Neural progenitor cell (in vitro differentiated cells): ENCODE measurements at regions not wholly inside any gene's neighbourhood (a gene's known extent, or its start where the extent isn't known, plus 50 kb on each side); places are given as distances from the start of the nearest gene placed in this dataset.

ENCODE experiments used
- EZH2 ChIP-seq: fragments of 200-600 bp; sonication (generic); IDR thresholded peaks from 2 replicates; pipeline ENCODE4 v1.6.1; 2017; ENCODE audit warnings: antibody characterized with exemption, mild to moderate bottlenecking, moderate library complexity
- EZH2phosphoT487 ChIP-seq: fragments of 200-600 bp; sonication (generic); IDR thresholded peaks from 2 replicates; pipeline ENCODE4 v1.6.1; 2017; ENCODE audit warnings: antibody characterized with exemption
- TF ChIP-seq, protein P1 (sequence below): fragments of 200-600 bp; sonication (generic); IDR thresholded peaks from 2 replicates; pipeline ENCODE4 v1.5.1; 2017; ENCODE audit warnings: antibody characterized with exemption, mild to moderate bottlenecking

DNA sequence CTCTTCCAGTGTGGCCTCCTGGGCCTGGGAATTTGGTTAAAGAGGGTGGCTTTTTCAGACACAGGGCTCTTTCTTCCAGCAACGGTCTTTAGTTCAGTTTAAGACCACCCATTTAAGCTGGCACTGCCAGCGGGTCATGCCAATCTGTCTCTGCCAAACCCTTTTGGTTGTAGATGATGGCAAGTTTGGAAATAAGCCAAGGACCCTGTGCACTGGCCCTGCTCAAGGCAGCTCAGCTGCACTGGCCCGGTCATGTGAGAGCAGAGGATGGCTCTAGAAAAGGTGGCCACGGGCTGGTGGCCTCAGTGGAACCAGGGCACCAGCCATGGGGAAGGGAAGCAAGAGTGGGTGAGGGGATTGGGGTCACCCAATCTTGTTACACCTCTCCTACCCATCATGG, 294.1 kb downstream of the GLRX3 start:
- TF ChIP-seq, protein P1, sequence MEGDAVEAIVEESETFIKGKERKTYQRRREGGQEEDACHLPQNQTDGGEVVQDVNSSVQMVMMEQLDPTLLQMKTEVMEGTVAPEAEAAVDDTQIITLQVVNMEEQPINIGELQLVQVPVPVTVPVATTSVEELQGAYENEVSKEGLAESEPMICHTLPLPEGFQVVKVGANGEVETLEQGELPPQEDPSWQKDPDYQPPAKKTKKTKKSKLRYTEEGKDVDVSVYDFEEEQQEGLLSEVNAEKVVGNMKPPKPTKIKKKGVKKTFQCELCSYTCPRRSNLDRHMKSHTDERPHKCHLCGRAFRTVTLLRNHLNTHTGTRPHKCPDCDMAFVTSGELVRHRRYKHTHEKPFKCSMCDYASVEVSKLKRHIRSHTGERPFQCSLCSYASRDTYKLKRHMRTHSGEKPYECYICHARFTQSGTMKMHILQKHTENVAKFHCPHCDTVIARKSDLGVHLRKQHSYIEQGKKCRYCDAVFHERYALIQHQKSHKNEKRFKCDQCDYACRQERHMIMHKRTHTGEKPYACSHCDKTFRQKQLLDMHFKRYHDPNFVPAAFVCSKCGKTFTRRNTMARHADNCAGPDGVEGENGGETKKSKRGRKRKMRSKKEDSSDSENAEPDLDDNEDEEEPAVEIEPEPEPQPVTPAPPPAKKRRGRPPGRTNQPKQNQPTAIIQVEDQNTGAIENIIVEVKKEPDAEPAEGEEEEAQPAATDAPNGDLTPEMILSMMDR = no peak
- TF ChIP-seq EZH2 (no peak), EZH2phosphoT487 (no peak)
